ENCODE measurements at regions not wholly inside any gene's neighbourhood (a gene's known extent, or its start where the extent isn't known, plus 50 kb on each side); places are given as distances from the start of the nearest gene placed in this dataset.

DNA sequence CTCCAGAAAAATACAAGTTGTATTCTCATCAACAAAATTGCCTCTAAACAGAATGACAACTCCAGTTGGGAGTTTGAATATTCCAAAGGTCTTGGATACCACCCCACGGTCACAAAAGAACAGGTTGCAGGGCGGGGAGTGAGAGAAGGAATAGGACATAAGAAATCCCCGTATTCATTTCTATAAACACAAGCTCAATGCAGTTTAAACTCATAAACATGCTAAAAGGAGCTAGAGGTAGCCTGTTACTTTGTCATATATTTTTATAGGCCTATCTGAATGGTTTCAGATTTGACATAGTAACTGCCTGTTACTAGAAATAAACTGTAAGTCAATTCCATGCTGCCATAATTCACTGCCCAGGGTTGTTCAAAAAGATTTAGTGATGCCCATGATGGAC lies 567.5 kb downstream of the BCL11A start:
- H2BK120ac ChIP-seq (replicated peaks; ENCODE audit: low read depth, low read length): no peak overlapping the region
- no peaks in the 10 kb centered on the region for H3K23me2 ChIP-seq (ENCODE audit: low read depth, low read length)
- no peak overlapping the region for H3K9ac ChIP-seq (replicated peaks in 1 of 4; ENCODE audit: extremely low read depth in 1 of 4, low read depth in 3 of 4, low read length in 3 of 4)
- CTCF ChIA-PET (ENCODE audit: partially characterized antibody): interaction anchor here (0.8 kb wide), 1 partner anchor 16 kb away, joined by 3 read pairs; no protein-coding TSS in a partner anchor
- no peaks in the 10 kb centered on the region for H3K79me1 ChIP-seq (ENCODE audit: low read depth, low read length)
- no peak overlapping the region for H4K91ac ChIP-seq (replicated peaks; ENCODE audit: insufficient read length, low read length)
- H3K79me2 ChIP-seq (ENCODE audit: control insufficient read depth in 1 of 2, insufficient read depth in 2 of 2, low read length in 2 of 2): no peaks in the 10 kb centered on the region
- no peak overlapping the region for H3K27ac ChIP-seq (ENCODE audit: low read depth, low read length)
- no peak overlapping the region for H3K4me2 ChIP-seq (ENCODE audit: insufficient read depth in 1 of 2, low read depth in 2 of 2, low read length in 2 of 2)
- H3K4me1 ChIP-seq (replicated peaks in 1 of 4; ENCODE audit: control insufficient read depth in 3 of 4, insufficient read depth in 4 of 4, low read length in 3 of 4): peaks cover 0 to 3% (median 0%) of the 10 kb centered on the region in 4 experiments; a peak in 1 of 7 replicates
- 92% methylated on average over 3 of the region's 3 CpGs; no CpG with 5 or more reads in 1 of the 2 experiments for WGBS, 2 experiments (ENCODE audit: extremely low coverage in 1 of 2, insufficient coverage in 1 of 2, insufficient read length in 1 of 2, insufficient replicate concordance in 2 of 2, low coverage in 1 of 2, low lambda C conversion rate in 2 of 2, missing lambda C conversion rate in 1 of 2)
- H2BK12ac ChIP-seq (ENCODE audit: low read depth, low read length): no peak overlapping the region
- no peak overlapping the region for H2BK20ac ChIP-seq (ENCODE audit: low read length)
- no peak overlapping the region for H2AFZ ChIP-seq (ENCODE audit: low read length)
- no peaks in the 10 kb centered on the region for H3K9me3 ChIP-seq (ENCODE audit: insufficient read depth in 2 of 2, low read depth in 1 of 2, low read length in 1 of 2)
- DNase-seq (ENCODE audit: low read depth in 1 of 2, low spot score in 2 of 2) (no peak), FAIRE-seq (no peak)
- H2AK5ac ChIP-seq (ENCODE audit: low read depth, low read length): no peak overlapping the region
- no peak overlapping the region for H4K8ac ChIP-seq (ENCODE audit: extremely low read depth, insufficient read depth, low read length)
- no peak overlapping the region for H4K5ac ChIP-seq (ENCODE audit: insufficient read length, low read depth, low read length)
- no peak overlapping the region for H3K14ac ChIP-seq (ENCODE audit: insufficient read length)
- no peak overlapping the region for H3K23ac ChIP-seq (ENCODE audit: insufficient read length)
- H3K56ac ChIP-seq (replicated peaks; ENCODE audit: insufficient read length, low read depth, low read length): no peak overlapping the region
- no peaks in the 10 kb centered on the region for H3K27me3 ChIP-seq (replicated peaks in 1 of 4; ENCODE audit: control insufficient read depth in 3 of 4, extremely low read depth in 1 of 4, insufficient read depth in 3 of 4, low read length in 3 of 4)
- no peak overlapping the region for H2BK5ac ChIP-seq (ENCODE audit: low read depth, low read length)
- POLR2A ChIA-PET (ENCODE audit: partially characterized antibody): no interaction called here
- no peak overlapping the region for H3K18ac ChIP-seq (ENCODE audit: extremely low read depth, low read length)
- H3K4ac ChIP-seq (replicated peaks; ENCODE audit: insufficient read length, low read depth, low read length): no peak overlapping the region
- H3K36me3 ChIP-seq (ENCODE audit: control insufficient read depth in 2 of 4, insufficient read depth in 4 of 4, low read length in 3 of 4): no peaks in the 10 kb centered on the region
- no peaks in the 10 kb centered on the region for H4K20me1 ChIP-seq (replicated peaks in 1 of 2; ENCODE audit: control insufficient read depth in 1 of 2, insufficient read depth in 2 of 2, low read length in 2 of 2)
- H3K4me3 ChIP-seq (ENCODE audit: extremely low read depth in 1 of 4, insufficient read depth in 2 of 4, low read depth in 3 of 4, low read length in 4 of 4): no peak overlapping the region
- no peak overlapping the region for H2BK15ac ChIP-seq (ENCODE audit: low read length)
- TF ChIP-seq RBBP5 (IDR thresholded peaks at IDR 0.05; ENCODE audit: borderline replicate concordance, low read depth, low read length) (no peak), RAD21 (IDR thresholded peaks at IDR 0.05 in 1 of 2, conservative IDR thresholded peaks at IDR 0.05 in 1 of 2; ENCODE audit: low read depth in 2 of 2, low read length in 2 of 2) (no peak), BRCA1 (IDR thresholded peaks at IDR 0.05; ENCODE audit: low read depth, low read length) (no peak), SIN3A (conservative IDR thresholded peaks at IDR 0.05 in 1 of 2, IDR thresholded peaks at IDR 0.05 in 1 of 2; ENCODE audit: low read depth in 1 of 2, low read length in 2 of 2) (no peak), KDM1A (IDR thresholded peaks at IDR 0.05; ENCODE audit: borderline replicate concordance, low read length) (no peak), GABPA (IDR thresholded peaks at IDR 0.05; ENCODE audit: borderline replicate concordance, insufficient read depth, low read length) (no peak), SRF (IDR thresholded peaks at IDR 0.05; ENCODE audit: low read depth, low read length) (no peak), JUND (IDR thresholded peaks at IDR 0.05; ENCODE audit: low read length) (no peak), KDM4A (IDR thresholded peaks at IDR 0.05; ENCODE audit: low read depth, low read length, severe bottlenecking) (no peak)
- TF ChIP-seq, protein P1, sequence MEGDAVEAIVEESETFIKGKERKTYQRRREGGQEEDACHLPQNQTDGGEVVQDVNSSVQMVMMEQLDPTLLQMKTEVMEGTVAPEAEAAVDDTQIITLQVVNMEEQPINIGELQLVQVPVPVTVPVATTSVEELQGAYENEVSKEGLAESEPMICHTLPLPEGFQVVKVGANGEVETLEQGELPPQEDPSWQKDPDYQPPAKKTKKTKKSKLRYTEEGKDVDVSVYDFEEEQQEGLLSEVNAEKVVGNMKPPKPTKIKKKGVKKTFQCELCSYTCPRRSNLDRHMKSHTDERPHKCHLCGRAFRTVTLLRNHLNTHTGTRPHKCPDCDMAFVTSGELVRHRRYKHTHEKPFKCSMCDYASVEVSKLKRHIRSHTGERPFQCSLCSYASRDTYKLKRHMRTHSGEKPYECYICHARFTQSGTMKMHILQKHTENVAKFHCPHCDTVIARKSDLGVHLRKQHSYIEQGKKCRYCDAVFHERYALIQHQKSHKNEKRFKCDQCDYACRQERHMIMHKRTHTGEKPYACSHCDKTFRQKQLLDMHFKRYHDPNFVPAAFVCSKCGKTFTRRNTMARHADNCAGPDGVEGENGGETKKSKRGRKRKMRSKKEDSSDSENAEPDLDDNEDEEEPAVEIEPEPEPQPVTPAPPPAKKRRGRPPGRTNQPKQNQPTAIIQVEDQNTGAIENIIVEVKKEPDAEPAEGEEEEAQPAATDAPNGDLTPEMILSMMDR (IDR thresholded peaks at IDR 0.05; ENCODE audit: control extremely low read depth in 1 of 3, insufficient read depth in 1 of 3, low read depth in 1 of 3, low read length in 3 of 3): no peak
- TF ChIP-seq, protein P2, sequence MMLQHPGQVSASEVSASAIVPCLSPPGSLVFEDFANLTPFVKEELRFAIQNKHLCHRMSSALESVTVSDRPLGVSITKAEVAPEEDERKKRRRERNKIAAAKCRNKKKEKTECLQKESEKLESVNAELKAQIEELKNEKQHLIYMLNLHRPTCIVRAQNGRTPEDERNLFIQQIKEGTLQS (IDR thresholded peaks at IDR 0.05; ENCODE audit: insufficient read depth, low read depth, low read length): no peak
